Stomach (tissue), 8 donors: ENCODE measurements at regions not wholly inside any gene's neighbourhood (a gene's known extent, or its start where the extent isn't known, plus 50 kb on each side); places are given as distances from the start of the nearest gene placed in this dataset.

ENCODE experiments used
- DNase-seq, 2 donors: peaks; one replicate each; pipeline versions ENCODE4 v3.0.0 to v3.0.0-alpha.2; 2013 to 2019
- H3K27ac ChIP-seq, 5 donors: fragments of 200-600 bp in 4 of 5; sonication (generic) in 4 of 5; one replicate each; pipeline ENCODE4 v1.5.1; 2013 to 2019; ENCODE audit warnings: mild to moderate bottlenecking in 1 of 5, moderate library complexity in 1 of 5
- H3K27me3 ChIP-seq, 3 donors: fragments of 200-600 bp; sonication (generic); one replicate each; pipeline ENCODE4 v1.5.1; 2017 to 2019; ENCODE audit warnings: mixed run types in 1 of 3
- H3K36me3 ChIP-seq, 4 donors: fragments of 200-600 bp; sonication (generic); 1 replicate in 3 of 4; 2 replicates in 1 of 4; pipeline ENCODE4 v1.5.1; 2016 to 2019
- H3K4me1 ChIP-seq, 4 donors: fragments of 200-600 bp; sonication (generic); one replicate each; pipeline ENCODE4 v1.5.1; 2016 to 2019
- H3K4me3 ChIP-seq, 4 donors: fragments of 200-600 bp; sonication (generic) in 3 of 4; one replicate each; pipeline ENCODE4 v1.5.1; 2016 to 2019; ENCODE audit warnings: mild to moderate bottlenecking in 1 of 4
- H3K9me3 ChIP-seq, 4 donors: fragments of 200-600 bp; sonication (generic); one replicate each; pipeline ENCODE4 v1.5.1; 2016 to 2019
- CTCF ChIP-seq, 7 experiments: fragments of 450-650 bp in 4 of 7; fragments of 200-600 bp in 3 of 7; sonication (generic) in 3 of 7; IDR thresholded peaks; one replicate each; pipeline ENCODE4 v1.5.1; 2016 to 2019; ENCODE audit warnings: antibody characterized with exemption in 7 of 7, control low read depth in 2 of 7, mild to moderate bottlenecking in 1 of 7
- EP300 ChIP-seq: sonication (generic); formaldehyde crosslinking; IDR thresholded peaks from one replicate; pipeline ENCODE4 v1.6.1; 2017; ENCODE audit warnings: antibody characterized with exemption
- POLR2A ChIP-seq, 4 donors: fragments of 450-650 bp; IDR thresholded peaks; one replicate each; pipeline ENCODE4 v1.6.1; 2016; ENCODE audit warnings: antibody characterized with exemption in 4 of 4, control low read depth in 2 of 4, mild to moderate bottlenecking in 1 of 4, moderate library complexity in 1 of 4
- POLR2AphosphoS5 ChIP-seq, 3 donors: sonication (generic); formaldehyde crosslinking; IDR thresholded peaks; one replicate each; pipeline ENCODE4 v1.6.1; 2016; ENCODE audit warnings: antibody characterized with exemption in 3 of 3
- WGBS, 5 donors: extraction: QIAGEN DNeasy Blood & Tissue Kit in 3 of 5; methylation state at CpG; one replicate each; pipeline versions ENCODE4 v1.1.5 to v1.1.7; 2013 to 2018; 5-methylcytosine and 5-hydroxymethylcytosine counted together
- intact Hi-C: fragments of 100-400 bp; cut with DNase I; formaldehyde crosslinking; loops from one replicate; pipeline ENCODE4 v1.15.1; 2023; ENCODE audit warnings: low total_unique reads
- donor health status: healthy with polysubstance abuse.
- donor health status: Bipolar disorder and iron deficiency.
- donor health status: healthy.

GRCh38 chr15:96924570-96924969 lies 594.1 kb downstream of the NR2F2 start:
- Histone ChIP-seq H3K4me3 (no peak overlapping the region), H3K9me3 (no peaks in the 10 kb centered on the region), H3K36me3 (no peaks in the 10 kb centered on the region), H3K27me3 (no peaks in the 10 kb centered on the region), H3K27ac (no peak overlapping the region), H3K4me1 (no peaks in the 10 kb centered on the region)
- intact Hi-C loops: no loop called here
- 0% methylated on average over 1 of the region's 1 CpG for WGBS, 5 donors
- TF ChIP-seq POLR2AphosphoS5 (IDR thresholded peaks at IDR 0.05) (no peak), EP300 (no peak), CTCF (IDR thresholded peaks at IDR 0.05) (no peak), POLR2A (IDR thresholded peaks at IDR 0.05) (no peak)
- DNase-seq: no peak

- 22 to 23% (median 22%) methylated on average over 47 to 50 of the region's 50 CpGs for WGBS, 5 donors
These were observed 617.1 kb downstream of the NR2F2 start for GRCh38 chr15:96947296-96948229.

GRCh38 chr15:96948981-96949380 lies 618.5 kb downstream of the NR2F2 start:
- no peaks in the 10 kb centered on the region for H3K9me3 ChIP-seq
- no peak overlapping the region for H3K4me3 ChIP-seq
- DNase-seq: no peak
- TF ChIP-seq POLR2AphosphoS5 (IDR thresholded peaks at IDR 0.05) (no peak), POLR2A (IDR thresholded peaks at IDR 0.05) (no peak), EP300 (no peak), CTCF (IDR thresholded peaks at IDR 0.05) (no peak)
- 86 to 96% (median 89%) methylated on average over 2 of the region's 2 CpGs for WGBS, 5 donors
- no peak overlapping the region for H3K27ac ChIP-seq
- peaks cover 0 to 29% (median 7%) of the 10 kb centered on the region in 3 donors for H3K27me3 ChIP-seq
- H3K4me1 ChIP-seq: peaks cover 0 to 6% (median 2%) of the 10 kb centered on the region in 4 donors
- H3K36me3 ChIP-seq: no peaks in the 10 kb centered on the region
- intact Hi-C loops: no loop called here

More at GRCh38 chr15:96947296-96948229, 617.1 kb downstream of the NR2F2 start:
- Histone ChIP-seq H3K9me3 (no peaks in the 10 kb centered on the region), H3K4me1 (peaks cover 0 to 6% (median 2%) of the 10 kb centered on the region in 4 donors), H3K4me3 (peak overlapping the region; percentile 16 to 39 (median 24)), H3K27ac (no peak overlapping the region), H3K36me3 (no peaks in the 10 kb centered on the region), H3K27me3 (peaks cover 0 to 29% (median 7%) of the 10 kb centered on the region in 3 donors)
- intact Hi-C loops: no loop called here
- peak in 1 of 2 donors; percentile 52 for DNase-seq
- TF ChIP-seq POLR2A (IDR thresholded peaks at IDR 0.05): no peak
- no peak for TF ChIP-seq CTCF (IDR thresholded peaks at IDR 0.05)
- no peak for TF ChIP-seq POLR2AphosphoS5 (IDR thresholded peaks at IDR 0.05)
- TF ChIP-seq EP300: no peak

- no peak for TF ChIP-seq POLR2AphosphoS5 (IDR thresholded peaks at IDR 0.05)
- H3K9me3 ChIP-seq: no peaks in the 10 kb centered on the region
- intact Hi-C loops: no loop called here
These were observed 628.2 kb downstream of the NR2F2 start for GRCh38 chr15:96958721-96959120.

GRCh38 chr15:96959501-96959900 lies 629.0 kb downstream of the NR2F2 start:
- Histone ChIP-seq H3K9me3 (no peaks in the 10 kb centered on the region), H3K27ac (no peak overlapping the region), H3K36me3 (no peaks in the 10 kb centered on the region), H3K4me1 (no peaks in the 10 kb centered on the region), H3K4me3 (no peak overlapping the region), H3K27me3 (no peaks in the 10 kb centered on the region)
- DNase-seq: no peak
- intact Hi-C loops: no loop called here
- 73 to 93% (median 81%) methylated on average over 6 of the region's 6 CpGs for WGBS, 5 donors
- TF ChIP-seq EP300: no peak
- TF ChIP-seq POLR2AphosphoS5 (IDR thresholded peaks at IDR 0.05): no peak
- TF ChIP-seq POLR2A (IDR thresholded peaks at IDR 0.05): no peak
- no peak for TF ChIP-seq CTCF (IDR thresholded peaks at IDR 0.05)

More at GRCh38 chr15:96958721-96959120, 628.2 kb downstream of the NR2F2 start:
- WGBS, 5 donors: 42 to 69% (median 55%) methylated on average over 2 of the region's 2 CpGs
- no peak overlapping the region for H3K27ac ChIP-seq
- H3K4me3 ChIP-seq: no peak overlapping the region
- H3K27me3 ChIP-seq: no peaks in the 10 kb centered on the region
- no peak for DNase-seq
- no peaks in the 10 kb centered on the region for H3K36me3 ChIP-seq
- H3K4me1 ChIP-seq: no peaks in the 10 kb centered on the region
